ENCODE measurements at regions not wholly inside any gene's neighbourhood (a gene's known extent, or its start where the extent isn't known, plus 50 kb on each side); places are given as distances from the start of the nearest gene placed in this dataset.
A peak's percentile ranks its signal among the peaks of the same experiment; 100 is the strongest.

DNA sequence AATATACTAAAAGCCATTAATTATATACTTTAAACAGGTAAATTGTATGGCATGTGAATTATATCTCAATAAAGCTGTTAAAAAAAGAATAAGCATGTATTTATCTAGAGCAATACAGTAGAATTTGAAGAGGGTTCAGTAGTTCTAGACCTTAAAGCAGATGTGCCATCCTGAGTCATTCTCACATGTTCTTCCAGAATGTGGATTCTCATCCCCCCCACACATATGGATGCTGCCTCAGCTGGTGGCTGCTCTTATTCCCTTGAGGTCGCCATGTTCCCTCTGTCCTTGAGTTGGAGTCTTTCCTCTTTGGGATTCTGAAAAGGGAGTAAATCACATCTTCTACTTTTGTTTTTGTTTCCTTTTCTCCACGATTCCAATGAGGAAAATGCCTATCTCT, 321.3 kb downstream of the AEBP2 start:
- Histone ChIP-seq H3K9me3 (ENCODE audit: insufficient read depth, low read depth, low read length) (peaks cover 1% of the 10 kb centered on the region), H3K4me3 (ENCODE audit: low read depth, low read length) (no peak overlapping the region), H2AK5ac (ENCODE audit: low read length) (no peak overlapping the region), H3K27ac (ENCODE audit: low read depth, low read length) (no peak overlapping the region), H2BK5ac (ENCODE audit: low read depth, low read length, poor library complexity) (no peak overlapping the region), H2BK12ac (ENCODE audit: low read length) (no peak overlapping the region), H3K14ac (ENCODE audit: low read length) (no peak overlapping the region), H4K91ac (ENCODE audit: low read depth, low read length) (no peak overlapping the region), H3K4me2 (ENCODE audit: low read length) (no peak overlapping the region), H3K4me1 (ENCODE audit: control insufficient read depth in 1 of 2, insufficient read depth in 2 of 2, low read length in 2 of 2) (no peaks in the 10 kb centered on the region), H3K9ac (ENCODE audit: low read length) (no peak overlapping the region), H3K18ac (ENCODE audit: low read length) (no peak overlapping the region), H3K23ac (ENCODE audit: low read length) (no peak overlapping the region), H3K79me2 (ENCODE audit: control insufficient read depth, insufficient read depth, low read length, poor library complexity) (no peaks in the 10 kb centered on the region), H3K36me3 (ENCODE audit: control insufficient read depth in 1 of 2, insufficient read depth in 2 of 2, low read length in 2 of 2) (no peaks in the 10 kb centered on the region), H4K8ac (ENCODE audit: low read depth, low read length) (no peak overlapping the region), H3K79me1 (ENCODE audit: low read length) (no peaks in the 10 kb centered on the region), H4K12ac (ENCODE audit: low read depth, low read length) (no peak overlapping the region), H3K27me3 (ENCODE audit: insufficient read depth, low read length) (no peaks in the 10 kb centered on the region), H2BK120ac (ENCODE audit: insufficient read depth, low read length, poor library complexity) (no peak overlapping the region), H2AFZ (ENCODE audit: insufficient read depth, low read length, poor library complexity) (no peak overlapping the region), H3K4ac (ENCODE audit: low read depth, low read length) (no peak overlapping the region)
- WGBS (ENCODE audit: extremely low coverage, insufficient coverage, insufficient read length): no CpG with 5 or more reads among the region's 2 CpGs
- DNase-seq: no peak

- Histone ChIP-seq H3K9me3 (ENCODE audit: insufficient read depth, low read depth, low read length) (peaks cover 1% of the 10 kb centered on the region), H4K91ac (ENCODE audit: low read depth, low read length) (no peak overlapping the region), H3K4me1 (ENCODE audit: control insufficient read depth in 1 of 2, insufficient read depth in 2 of 2, low read length in 2 of 2) (no peaks in the 10 kb centered on the region), H3K9ac (ENCODE audit: low read length) (no peak overlapping the region), H3K27ac (ENCODE audit: low read depth, low read length) (no peak overlapping the region), H2AK5ac (ENCODE audit: low read length) (no peak overlapping the region), H4K12ac (ENCODE audit: low read depth, low read length) (no peak overlapping the region), H2BK5ac (ENCODE audit: low read depth, low read length, poor library complexity) (no peak overlapping the region), H3K4me2 (ENCODE audit: low read length) (no peak overlapping the region), H3K4ac (ENCODE audit: low read depth, low read length) (no peak overlapping the region), H3K79me2 (ENCODE audit: control insufficient read depth, insufficient read depth, low read length, poor library complexity) (no peaks in the 10 kb centered on the region), H3K23ac (ENCODE audit: low read length) (no peak overlapping the region), H3K18ac (ENCODE audit: low read length) (no peak overlapping the region), H2BK12ac (ENCODE audit: low read length) (no peak overlapping the region), H3K36me3 (ENCODE audit: control insufficient read depth in 1 of 2, insufficient read depth in 2 of 2, low read length in 2 of 2) (no peaks in the 10 kb centered on the region), H3K14ac (ENCODE audit: low read length) (no peak overlapping the region), H4K8ac (ENCODE audit: low read depth, low read length) (no peak overlapping the region), H2AFZ (ENCODE audit: insufficient read depth, low read length, poor library complexity) (no peak overlapping the region), H2BK120ac (ENCODE audit: insufficient read depth, low read length, poor library complexity) (no peak overlapping the region), H3K27me3 (ENCODE audit: insufficient read depth, low read length) (no peaks in the 10 kb centered on the region), H3K79me1 (ENCODE audit: low read length) (no peaks in the 10 kb centered on the region), H3K4me3 (ENCODE audit: low read depth, low read length) (no peak overlapping the region)
- no CpG with 5 or more reads among the region's 1 CpG for WGBS (ENCODE audit: extremely low coverage, insufficient coverage, insufficient read length)
- no peak for DNase-seq
Measured at GRCh38 chr12:19761463-19761862, 322.2 kb downstream of the AEBP2 start.

DNA sequence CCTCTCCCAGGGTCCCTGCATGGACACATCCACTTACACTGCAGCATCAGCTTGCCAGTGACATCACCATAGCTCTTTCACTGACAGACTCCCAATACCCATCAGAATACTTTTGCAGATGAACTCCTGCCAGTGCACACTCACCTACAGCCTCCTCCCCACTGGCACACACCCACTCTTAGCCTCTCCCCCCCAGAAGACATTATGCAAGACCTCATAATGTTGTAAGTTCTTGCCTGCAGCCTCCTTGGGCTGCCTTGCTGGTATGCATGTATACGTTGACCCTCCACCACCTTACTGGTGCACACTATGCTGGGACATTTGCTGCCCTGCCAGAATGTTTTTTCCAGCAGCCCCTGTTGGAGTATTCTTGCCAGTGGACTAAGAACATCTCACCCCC, 324.2 kb downstream of the AEBP2 start:
- no peak overlapping the region for H4K12ac ChIP-seq (ENCODE audit: low read depth, low read length)
- no peak overlapping the region for H2AFZ ChIP-seq (ENCODE audit: insufficient read depth, low read length, poor library complexity)
- no peaks in the 10 kb centered on the region for H3K79me1 ChIP-seq (ENCODE audit: low read length)
- H2BK120ac ChIP-seq (ENCODE audit: insufficient read depth, low read length, poor library complexity): no peak overlapping the region
- H3K14ac ChIP-seq (ENCODE audit: low read length): no peak overlapping the region
- H2BK5ac ChIP-seq (ENCODE audit: low read depth, low read length, poor library complexity): no peak overlapping the region
- H3K4me2 ChIP-seq (ENCODE audit: low read length): no peak overlapping the region
- H2AK5ac ChIP-seq (ENCODE audit: low read length): no peak overlapping the region
- H3K79me2 ChIP-seq (ENCODE audit: control insufficient read depth, insufficient read depth, low read length, poor library complexity): no peaks in the 10 kb centered on the region
- no peak overlapping the region for H3K4me3 ChIP-seq (ENCODE audit: low read depth, low read length)
- DNase-seq: no peak
- no peaks in the 10 kb centered on the region for H3K36me3 ChIP-seq (ENCODE audit: control insufficient read depth in 1 of 2, insufficient read depth in 2 of 2, low read length in 2 of 2)
- no peak overlapping the region for H2BK12ac ChIP-seq (ENCODE audit: low read length)
- H3K9ac ChIP-seq (ENCODE audit: low read length): no peak overlapping the region
- H4K8ac ChIP-seq (ENCODE audit: low read depth, low read length): no peak overlapping the region
- H3K27ac ChIP-seq (ENCODE audit: low read depth, low read length): no peak overlapping the region
- WGBS (ENCODE audit: extremely low coverage, insufficient coverage, insufficient read length): no CpG with 5 or more reads among the region's 1 CpG
- no peaks in the 10 kb centered on the region for H3K4me1 ChIP-seq (ENCODE audit: control insufficient read depth in 1 of 2, insufficient read depth in 2 of 2, low read length in 2 of 2)
- no peak overlapping the region for H3K23ac ChIP-seq (ENCODE audit: low read length)
- H3K18ac ChIP-seq (ENCODE audit: low read length): no peak overlapping the region
- H4K91ac ChIP-seq (ENCODE audit: low read depth, low read length): no peak overlapping the region
- H3K9me3 ChIP-seq (ENCODE audit: insufficient read depth, low read depth, low read length): peaks cover 1% of the 10 kb centered on the region
- no peaks in the 10 kb centered on the region for H3K27me3 ChIP-seq (ENCODE audit: insufficient read depth, low read length)
- no peak overlapping the region for H3K4ac ChIP-seq (ENCODE audit: low read depth, low read length)

GRCh38 chr12:19764408-19764807, 325.1 kb downstream of the AEBP2 start:
- H3K4me2 ChIP-seq (ENCODE audit: low read length): no peak overlapping the region
- H3K9ac ChIP-seq (ENCODE audit: low read length): no peak overlapping the region
- no peak overlapping the region for H2BK12ac ChIP-seq (ENCODE audit: low read length)
- H2AK5ac ChIP-seq (ENCODE audit: low read length): no peak overlapping the region
- peak in 1 of 2 donors; percentile 17 for DNase-seq
- H2BK120ac ChIP-seq (ENCODE audit: insufficient read depth, low read length, poor library complexity): no peak overlapping the region
- no peak overlapping the region for H4K12ac ChIP-seq (ENCODE audit: low read depth, low read length)
- H3K9me3 ChIP-seq (ENCODE audit: insufficient read depth, low read depth, low read length): peaks cover 1% of the 10 kb centered on the region
- H2BK5ac ChIP-seq (ENCODE audit: low read depth, low read length, poor library complexity): no peak overlapping the region
- no peak overlapping the region for H3K27ac ChIP-seq (ENCODE audit: low read depth, low read length)
- no peak overlapping the region for H4K91ac ChIP-seq (ENCODE audit: low read depth, low read length)
- no peaks in the 10 kb centered on the region for H3K36me3 ChIP-seq (ENCODE audit: control insufficient read depth in 1 of 2, insufficient read depth in 2 of 2, low read length in 2 of 2)
- H4K8ac ChIP-seq (ENCODE audit: low read depth, low read length): no peak overlapping the region
- no CpG with 5 or more reads among the region's 3 CpGs for WGBS (ENCODE audit: extremely low coverage, insufficient coverage, insufficient read length)
- no peaks in the 10 kb centered on the region for H3K79me2 ChIP-seq (ENCODE audit: control insufficient read depth, insufficient read depth, low read length, poor library complexity)
- H2AFZ ChIP-seq (ENCODE audit: insufficient read depth, low read length, poor library complexity): no peak overlapping the region
- no peaks in the 10 kb centered on the region for H3K4me1 ChIP-seq (ENCODE audit: control insufficient read depth in 1 of 2, insufficient read depth in 2 of 2, low read length in 2 of 2)
- H3K14ac ChIP-seq (ENCODE audit: low read length): no peak overlapping the region
- no peak overlapping the region for H3K23ac ChIP-seq (ENCODE audit: low read length)
- no peaks in the 10 kb centered on the region for H3K79me1 ChIP-seq (ENCODE audit: low read length)
- H3K27me3 ChIP-seq (ENCODE audit: insufficient read depth, low read length): no peaks in the 10 kb centered on the region
- no peak overlapping the region for H3K4me3 ChIP-seq (ENCODE audit: low read depth, low read length)
- H3K18ac ChIP-seq (ENCODE audit: low read length): no peak overlapping the region
- no peak overlapping the region for H3K4ac ChIP-seq (ENCODE audit: low read depth, low read length)
